Choroid plexus epithelial cell (primary cell): ENCODE measurements at regions not wholly inside any gene's neighbourhood (a gene's known extent, or its start where the extent isn't known, plus 50 kb on each side); places are given as distances from the start of the nearest gene placed in this dataset.
A peak's percentile ranks its signal among the peaks of the same experiment; 100 is the strongest.

Experiments used
- DNase-seq: peaks from one replicate; pipeline ENCODE4 v3.0.0-alpha.2; 2010; ENCODE audit warnings: low read depth
- H3K4me3 ChIP-seq: 2 replicates; pipeline ENCODE4 v1.5.1; 2011; ENCODE audit warnings: low read depth, mild to moderate bottlenecking, control low read depth, low read length, moderate library complexity
- CTCF ChIP-seq: conservative IDR thresholded peaks from 2 replicates; pipeline ENCODE4 v1.5.1; 2011; ENCODE audit warnings: low read depth, mild to moderate bottlenecking, control low read depth, inconsistent platforms, low read length, moderate library complexity

DNA sequence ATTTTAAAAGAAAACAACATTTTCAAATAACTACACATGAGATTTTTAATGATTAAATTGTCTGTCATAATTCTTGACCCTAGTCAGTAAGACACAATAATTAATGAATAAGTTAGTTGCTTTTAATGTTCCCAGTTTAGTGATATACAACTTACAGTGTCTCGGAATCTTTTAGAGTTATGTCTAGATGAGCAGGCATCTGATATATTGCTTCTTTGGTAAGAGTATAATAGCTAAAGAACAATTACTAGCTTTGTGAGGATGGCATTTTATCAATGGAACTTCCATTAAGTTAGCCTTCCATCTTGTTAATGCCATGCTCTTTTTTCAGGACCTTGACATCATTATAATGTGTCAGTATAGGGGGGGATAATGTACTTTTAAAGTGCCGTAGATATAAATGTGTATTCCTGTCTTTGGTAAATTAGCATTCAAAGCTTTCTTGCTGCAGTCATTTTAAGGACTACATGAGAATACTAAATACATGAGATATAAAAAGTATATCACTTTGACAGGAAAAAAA is 425.1 kb downstream of the PDHA2 start:
- H3K4me3 ChIP-seq, result no peak overlapping the region
- TF ChIP-seq CTCF, result no peak
- DNase-seq, result no peak

- no peak for TF ChIP-seq CTCF
- H3K4me3 ChIP-seq, result no peak overlapping the region
- DNase-seq, result peak; percentile 3
These were observed 453.9 kb downstream of the PDHA2 start for GRCh38 chr4:96293806-96294205.

DNA sequence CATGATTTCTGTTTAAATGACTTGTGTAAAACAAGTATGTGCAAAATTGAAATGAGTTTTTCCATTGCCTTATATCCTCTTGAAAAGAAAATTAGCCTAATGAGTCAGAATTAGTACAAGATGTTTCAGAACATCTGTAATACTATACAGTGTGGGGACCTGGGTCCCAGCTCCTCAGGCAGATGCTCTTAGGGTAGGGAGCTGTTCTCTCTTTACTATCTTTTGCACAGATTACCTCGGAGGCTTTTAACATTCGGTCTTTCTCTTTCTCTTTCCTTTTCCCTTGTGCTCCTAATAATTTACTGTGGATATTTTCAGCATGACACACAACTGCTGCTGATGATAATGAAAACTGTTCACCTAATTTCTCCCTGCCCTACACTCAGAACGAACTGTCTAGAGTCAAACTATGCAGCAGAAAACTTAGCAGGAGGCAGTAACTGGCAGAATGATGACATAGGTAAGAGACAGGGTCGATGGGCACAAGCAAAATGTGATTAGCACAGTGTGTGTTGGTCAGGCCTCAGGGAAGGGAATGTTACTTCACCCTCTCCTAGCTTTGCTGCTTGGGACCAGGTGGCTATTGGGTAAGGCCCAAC is 455.3 kb downstream of the PDHA2 start:
- H3K4me3 ChIP-seq, result no peak overlapping the region
- peak; percentile 19 for DNase-seq
- no peak for TF ChIP-seq CTCF

DNA sequence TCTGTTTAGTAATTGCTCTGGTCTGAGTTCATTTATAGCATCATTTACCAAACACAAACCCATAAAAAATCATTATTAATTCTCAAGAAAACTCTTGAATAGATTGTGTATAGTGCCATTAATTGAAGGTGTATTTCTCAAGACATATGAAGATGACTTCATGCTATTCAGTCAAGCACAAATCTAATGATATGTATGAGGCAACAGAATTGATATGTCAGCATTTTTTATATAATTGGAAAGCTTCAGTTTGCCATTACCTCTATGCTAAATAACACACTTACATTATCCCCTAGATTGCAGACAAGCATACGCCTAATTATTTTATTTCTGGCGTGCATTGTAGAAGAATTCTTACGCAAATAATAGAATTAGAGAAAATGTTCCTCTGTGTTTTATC is 461.8 kb downstream of the PDHA2 start:
- DNase-seq, result no peak
- no peak overlapping the region for H3K4me3 ChIP-seq
- TF ChIP-seq CTCF, result no peak

- no peak overlapping the region for H3K4me3 ChIP-seq
- DNase-seq, result no peak
- TF ChIP-seq CTCF, result no peak
These were observed 465.1 kb downstream of the PDHA2 start for GRCh38 chr4:96305030-96305429.

GRCh38 chr4:96312046-96312685 is 472.3 kb downstream of the PDHA2 start:
- no peak overlapping the region for H3K4me3 ChIP-seq
- no peak for TF ChIP-seq CTCF
- DNase-seq, result peak; percentile 2

DNA sequence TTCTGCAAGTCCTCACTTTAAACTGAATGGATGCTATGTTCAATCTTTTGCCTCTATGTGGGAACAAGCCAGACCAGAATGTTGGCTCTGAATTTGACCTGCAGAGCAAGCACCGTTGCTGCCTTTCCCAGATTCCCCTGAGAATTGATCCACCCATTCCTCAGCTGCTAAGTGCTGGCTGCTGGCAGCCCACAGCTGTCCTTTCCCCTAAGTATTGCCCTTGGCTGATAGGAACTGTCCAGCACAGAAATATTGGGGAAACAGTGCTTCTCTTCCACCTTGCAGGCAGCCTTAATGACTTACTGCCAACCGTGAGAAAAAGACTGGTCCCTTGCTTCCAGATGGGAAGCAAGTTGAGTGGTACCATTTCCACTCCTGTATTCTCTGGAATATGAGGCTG is 475.9 kb downstream of the PDHA2 start:
- no peak for TF ChIP-seq CTCF
- no peak overlapping the region for H3K4me3 ChIP-seq
- peak; percentile 24 for DNase-seq
